NOMO-1 (cell line): ENCODE measurements at regions not wholly inside any gene's neighbourhood (a gene's known extent, or its start where the extent isn't known, plus 50 kb on each side); places are given as distances from the start of the nearest gene placed in this dataset.
A peak's percentile ranks its signal among the peaks of the same experiment; 100 is the strongest.
"Not testable (repeated sequence)": the region's sequence is repeated elsewhere in the genome, so short reads cannot be mapped to it uniquely, and the experiment has no call there.

Experiments
- DNase-seq, 2 experiments: peaks; one replicate each; lab custom pipeline; 2025; ENCODE audit not compliant: unreplicated experiment in 2 of 2; lab: John Stamatoyannopoulos, UW

- no peak for DNase-seq
Observed at GRCh38 chr5:114122852-114123251, 239.0 kb upstream of the KCNN2 start.

- DNase-seq: no peak
Observed at GRCh38 chr5:114123654-114124053, 238.2 kb upstream of the KCNN2 start.

GRCh38 chr5:114146398-114146797 lies 215.5 kb upstream of the KCNN2 start:
- DNase-seq: no peak

- no peak for DNase-seq
Observed at GRCh38 chr5:114148253-114148652, 213.6 kb upstream of the KCNN2 start.

GRCh38 chr5:114148728-114149127 lies 213.1 kb upstream of the KCNN2 start:
- DNase-seq: not testable (repeated sequence)

- DNase-seq: no peak
Observed at GRCh38 chr5:114152656-114153360, 209.1 kb upstream of the KCNN2 start.

GRCh38 chr5:114153392-114153791 lies 208.5 kb upstream of the KCNN2 start:
- DNase-seq: no peak

- DNase-seq: no peak
Observed at GRCh38 chr5:114153833-114154232, 208.0 kb upstream of the KCNN2 start.

GRCh38 chr5:114166081-114166480 lies 195.8 kb upstream of the KCNN2 start:
- DNase-seq: no peak

GRCh38 chr5:114174131-114174530 lies 187.7 kb upstream of the KCNN2 start:
- no peak for DNase-seq

GRCh38 chr5:114174837-114175236 lies 187.0 kb upstream of the KCNN2 start:
- DNase-seq: no peak

GRCh38 chr5:114176356-114176755 lies 185.5 kb upstream of the KCNN2 start:
- no peak for DNase-seq

GRCh38 chr5:114179134-114179533 lies 182.7 kb upstream of the KCNN2 start:
- no peak for DNase-seq

- no peak for DNase-seq
Observed at GRCh38 chr5:114184006-114184405, 177.9 kb upstream of the KCNN2 start.

GRCh38 chr5:114185274-114185673 lies 176.6 kb upstream of the KCNN2 start:
- DNase-seq: no peak

GRCh38 chr5:114191441-114191840 lies 170.4 kb upstream of the KCNN2 start:
- DNase-seq: no peak

GRCh38 chr5:114192108-114192507 lies 169.8 kb upstream of the KCNN2 start:
- peak in 1 of 2 experiments; percentile 3 for DNase-seq

- DNase-seq: no peak
Observed at GRCh38 chr5:114201332-114201731, 160.5 kb upstream of the KCNN2 start.

GRCh38 chr5:114204923-114205322 lies 156.9 kb upstream of the KCNN2 start:
- DNase-seq: no peak

GRCh38 chr5:114206640-114207039 lies 155.2 kb upstream of the KCNN2 start:
- DNase-seq: no peak

- no peak for DNase-seq
Observed at GRCh38 chr5:114207615-114208014, 154.3 kb upstream of the KCNN2 start.

GRCh38 chr5:114208120-114208519 lies 153.8 kb upstream of the KCNN2 start:
- no peak for DNase-seq

GRCh38 chr5:114208588-114208987 lies 153.3 kb upstream of the KCNN2 start:
- no peak for DNase-seq
